Esophagus muscularis mucosa (tissue), 4 donors: ENCODE measurements at regions not wholly inside any gene's neighbourhood (a gene's known extent, or its start where the extent isn't known, plus 50 kb on each side); places are given as distances from the start of the nearest gene placed in this dataset.

Experiments used
- DNase-seq: peaks from one replicate; pipeline ENCODE4 v3.0.0-alpha.2; 2017; ENCODE audit errors: extremely low spot score
- H3K27ac ChIP-seq, 4 donors: fragments of 200-600 bp; sonication (generic); replicated peaks in 1 of 4; 1 replicate in 3 of 4; 2 replicates in 1 of 4; pipeline ENCODE4 v1.5.1; 2016 to 2019; ENCODE audit warnings: mild to moderate bottlenecking in 1 of 4
- H3K27me3 ChIP-seq, 4 donors: fragments of 200-600 bp; sonication (generic); one replicate each; pipeline versions ENCODE4 v1.5.1 to v1.6.0; 2016 to 2019
- H3K36me3 ChIP-seq, 4 donors: fragments of 200-600 bp; sonication (generic); one replicate each; pipeline ENCODE4 v1.5.1; 2016 to 2019
- H3K4me1 ChIP-seq, 4 donors: fragments of 200-600 bp; sonication (generic); one replicate each; pipeline ENCODE4 v1.5.1; 2016 to 2019
- H3K4me3 ChIP-seq, 4 donors: fragments of 200-600 bp; sonication (generic); 1 replicate in 2 of 4; 2 replicates in 2 of 4; pipeline ENCODE4 v1.5.1; 2016 to 2019; ENCODE audit warnings: mild to moderate bottlenecking in 4 of 4, moderate library complexity in 1 of 4
- H3K9me3 ChIP-seq, 4 donors: fragments of 200-600 bp; sonication (generic); 1 replicate in 3 of 4; 2 replicates in 1 of 4; pipeline ENCODE4 v1.5.1; 2016 to 2019
- EP300 ChIP-seq: sonication (generic); formaldehyde crosslinking; IDR thresholded peaks from one replicate; pipeline ENCODE4 v1.6.1; 2017; ENCODE audit warnings: antibody characterized with exemption
- POLR2A ChIP-seq: fragments of 450-650 bp; IDR thresholded peaks from one replicate; pipeline ENCODE4 v1.6.1; 2017; ENCODE audit warnings: antibody characterized with exemption, moderate library complexity, mild to moderate bottlenecking, low read depth
- POLR2AphosphoS5 ChIP-seq, 2 donors: sonication (generic); formaldehyde crosslinking; IDR thresholded peaks; one replicate each; pipeline ENCODE4 v1.6.1; 2017; ENCODE audit warnings: antibody characterized with exemption in 2 of 2
- WGBS: methylation state at CpG from one replicate; pipeline ENCODE4 v1.1.5; 2018; 5-methylcytosine and 5-hydroxymethylcytosine counted together
- intact Hi-C: fragments of 100-400 bp; cut with DNase I; formaldehyde crosslinking; loops from one replicate; pipeline ENCODE4 v1.15.1; 2023
- TF ChIP-seq, protein P1 (sequence below), 3 experiments: fragments of 200-600 bp in 2 of 3; fragments of 450-650 bp in 1 of 3; sonication (generic) in 2 of 3; IDR thresholded peaks; one replicate each; pipeline ENCODE4 v1.5.1; 2017 to 2019; ENCODE audit warnings: antibody characterized with exemption in 3 of 3, mild to moderate bottlenecking in 2 of 3, moderate library complexity in 1 of 3

DNA sequence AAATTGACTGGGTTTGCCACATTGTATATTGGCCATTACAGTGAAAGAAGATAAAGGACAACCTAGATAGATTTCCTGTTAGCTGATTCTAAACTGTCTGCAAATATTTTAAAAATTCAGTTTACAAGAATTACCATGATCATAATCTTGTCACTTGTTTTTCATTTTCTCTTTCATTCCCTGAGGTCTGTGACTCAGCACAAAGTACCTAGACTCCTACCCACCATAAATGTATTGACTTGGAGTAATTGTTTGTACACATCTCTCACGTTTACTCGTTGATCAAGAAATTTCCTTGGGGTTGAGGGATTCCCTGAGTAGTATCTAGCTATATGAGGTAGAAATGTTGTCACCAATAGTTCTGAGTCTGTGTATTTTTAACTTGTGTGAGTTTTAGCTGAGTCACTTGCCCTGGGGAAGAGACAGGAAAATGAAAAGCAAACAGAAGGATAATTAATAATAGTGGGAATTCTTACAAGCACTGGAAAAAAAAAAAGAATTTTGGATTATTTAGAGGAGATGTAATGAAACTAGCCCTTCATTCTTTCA lies 299.2 kb upstream of the DACH1 start:
- Histone ChIP-seq H3K9me3 (no peaks in the 10 kb centered on the region), H3K4me3 (no peak overlapping the region), H3K27ac (no peak overlapping the region), H3K4me1 (no peaks in the 10 kb centered on the region), H3K36me3 (no peaks in the 10 kb centered on the region), H3K27me3 (no peaks in the 10 kb centered on the region)
- intact Hi-C loops: no loop called here
- 66% methylated on average over 2 of the region's 2 CpGs for WGBS
- no peak for TF ChIP-seq EP300
- no peak for TF ChIP-seq POLR2A
- no peak for TF ChIP-seq POLR2AphosphoS5 (IDR thresholded peaks at IDR 0.05)
- TF ChIP-seq, protein P1, sequence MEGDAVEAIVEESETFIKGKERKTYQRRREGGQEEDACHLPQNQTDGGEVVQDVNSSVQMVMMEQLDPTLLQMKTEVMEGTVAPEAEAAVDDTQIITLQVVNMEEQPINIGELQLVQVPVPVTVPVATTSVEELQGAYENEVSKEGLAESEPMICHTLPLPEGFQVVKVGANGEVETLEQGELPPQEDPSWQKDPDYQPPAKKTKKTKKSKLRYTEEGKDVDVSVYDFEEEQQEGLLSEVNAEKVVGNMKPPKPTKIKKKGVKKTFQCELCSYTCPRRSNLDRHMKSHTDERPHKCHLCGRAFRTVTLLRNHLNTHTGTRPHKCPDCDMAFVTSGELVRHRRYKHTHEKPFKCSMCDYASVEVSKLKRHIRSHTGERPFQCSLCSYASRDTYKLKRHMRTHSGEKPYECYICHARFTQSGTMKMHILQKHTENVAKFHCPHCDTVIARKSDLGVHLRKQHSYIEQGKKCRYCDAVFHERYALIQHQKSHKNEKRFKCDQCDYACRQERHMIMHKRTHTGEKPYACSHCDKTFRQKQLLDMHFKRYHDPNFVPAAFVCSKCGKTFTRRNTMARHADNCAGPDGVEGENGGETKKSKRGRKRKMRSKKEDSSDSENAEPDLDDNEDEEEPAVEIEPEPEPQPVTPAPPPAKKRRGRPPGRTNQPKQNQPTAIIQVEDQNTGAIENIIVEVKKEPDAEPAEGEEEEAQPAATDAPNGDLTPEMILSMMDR (IDR thresholded peaks at IDR 0.05): no peak
- DNase-seq: no peak

DNA sequence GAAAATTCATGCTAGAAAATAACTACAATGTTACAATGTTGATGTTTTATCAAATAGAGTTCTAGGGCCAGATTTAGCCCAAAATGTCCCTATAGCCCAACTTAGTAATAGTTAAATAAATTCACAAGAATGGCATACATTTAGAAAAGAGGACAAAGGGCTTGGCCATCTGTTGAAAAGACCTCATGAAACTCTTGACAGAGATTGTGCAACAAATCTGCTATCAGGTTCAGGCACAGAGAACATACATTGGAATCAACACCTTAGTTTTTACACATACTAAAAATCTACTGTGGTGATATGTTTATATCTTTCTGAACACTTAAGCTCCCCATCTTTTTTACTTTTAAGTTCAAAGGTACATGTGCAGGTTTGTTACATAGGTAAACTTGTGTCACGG lies 298.3 kb upstream of the DACH1 start:
- no peak for DNase-seq
- no peaks in the 10 kb centered on the region for H3K36me3 ChIP-seq
- TF ChIP-seq EP300 (no peak), POLR2A (no peak), POLR2AphosphoS5 (IDR thresholded peaks at IDR 0.05) (no peak)
- TF ChIP-seq, protein P1 (IDR thresholded peaks at IDR 0.05): no peak
- intact Hi-C loops: no loop called here
- WGBS: 83% methylated on average over 1 of the region's 1 CpG
- H3K4me3 ChIP-seq: no peak overlapping the region
- no peaks in the 10 kb centered on the region for H3K9me3 ChIP-seq
- no peaks in the 10 kb centered on the region for H3K27me3 ChIP-seq
- no peaks in the 10 kb centered on the region for H3K4me1 ChIP-seq
- no peak overlapping the region for H3K27ac ChIP-seq

DNA sequence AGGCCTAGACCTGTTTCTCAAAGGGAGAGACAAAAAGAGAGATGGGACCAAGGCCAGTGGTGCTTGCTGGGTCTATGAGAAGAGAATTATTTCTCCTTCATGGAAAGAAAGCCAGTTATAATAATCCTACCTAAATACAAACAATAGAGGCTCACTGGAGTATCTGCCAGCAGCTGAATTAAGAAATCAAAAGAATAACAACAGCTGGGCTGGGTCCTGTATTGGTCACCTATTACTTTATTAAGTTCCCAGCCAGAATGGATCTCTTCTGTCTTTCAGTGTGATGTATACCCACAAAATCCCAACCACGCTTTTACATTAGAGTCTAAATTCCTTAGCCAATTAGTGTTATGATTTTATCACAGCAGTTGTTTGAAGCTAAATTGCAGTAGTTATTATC lies 297.8 kb upstream of the DACH1 start:
- no peaks in the 10 kb centered on the region for H3K36me3 ChIP-seq
- DNase-seq: no peak
- no peak overlapping the region for H3K27ac ChIP-seq
- TF ChIP-seq, protein P1 (IDR thresholded peaks at IDR 0.05): no peak
- no peak for TF ChIP-seq POLR2A
- TF ChIP-seq EP300: no peak
- no peak for TF ChIP-seq POLR2AphosphoS5 (IDR thresholded peaks at IDR 0.05)
- intact Hi-C loops: no loop called here
- no peaks in the 10 kb centered on the region for H3K9me3 ChIP-seq
- no peak overlapping the region for H3K4me3 ChIP-seq
- WGBS: 85% methylated on average over 1 of the region's 1 CpG
- no peaks in the 10 kb centered on the region for H3K27me3 ChIP-seq
- no peaks in the 10 kb centered on the region for H3K4me1 ChIP-seq

DNA sequence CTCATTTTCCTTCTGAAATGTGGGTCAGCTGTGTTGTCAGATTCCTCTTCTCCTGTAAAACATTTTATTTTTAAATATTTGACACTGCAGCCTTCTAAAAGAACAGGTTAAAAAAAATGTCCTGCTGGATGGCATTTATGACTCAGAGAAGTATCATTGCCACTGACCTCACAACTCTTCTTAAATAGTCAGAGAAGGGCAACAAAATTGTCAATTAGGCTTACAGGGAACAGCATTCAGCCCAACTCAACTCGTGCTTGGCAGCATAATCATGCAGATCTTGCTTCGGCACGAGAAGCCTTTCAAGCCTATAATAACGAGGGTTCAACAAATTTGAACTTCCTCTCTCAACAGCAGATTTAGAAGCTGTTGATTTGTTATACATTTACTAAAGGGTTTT lies 296.7 kb upstream of the DACH1 start:
- Histone ChIP-seq H3K4me3 (no peak overlapping the region), H3K9me3 (no peaks in the 10 kb centered on the region), H3K36me3 (no peaks in the 10 kb centered on the region), H3K27ac (no peak overlapping the region), H3K27me3 (no peaks in the 10 kb centered on the region), H3K4me1 (no peaks in the 10 kb centered on the region)
- intact Hi-C loops: no loop called here
- TF ChIP-seq EP300 (no peak), POLR2A (no peak), POLR2AphosphoS5 (IDR thresholded peaks at IDR 0.05) (no peak)
- 74% methylated on average over 4 of the region's 4 CpGs for WGBS
- DNase-seq: no peak

DNA sequence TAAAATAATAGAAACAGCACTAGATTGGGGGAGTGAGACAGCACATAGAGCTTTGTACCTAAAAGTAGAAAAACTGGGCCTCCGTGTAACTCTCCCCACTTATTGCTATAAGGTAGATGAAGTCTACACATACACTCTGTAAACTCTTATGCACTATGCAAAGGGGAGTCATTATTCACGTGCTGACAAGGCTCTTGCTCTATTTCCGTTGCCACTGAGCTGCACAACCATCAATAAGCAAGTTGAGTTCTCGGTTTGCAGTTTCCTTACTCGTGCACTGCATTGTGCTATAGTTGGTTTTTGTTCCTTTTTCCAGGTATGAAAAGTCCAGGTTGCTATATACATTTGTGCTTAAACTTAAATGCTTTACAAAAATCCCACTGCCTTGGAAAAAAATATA lies 294.0 kb upstream of the DACH1 start:
- WGBS: 83% methylated on average over 5 of the region's 5 CpGs
- Histone ChIP-seq H3K9me3 (no peaks in the 10 kb centered on the region), H3K27me3 (no peaks in the 10 kb centered on the region), H3K4me1 (no peaks in the 10 kb centered on the region), H3K36me3 (no peaks in the 10 kb centered on the region), H3K27ac (no peak overlapping the region), H3K4me3 (no peak overlapping the region)
- TF ChIP-seq, protein P1 (IDR thresholded peaks at IDR 0.05): no peak
- no peak for TF ChIP-seq EP300
- no peak for TF ChIP-seq POLR2A
- TF ChIP-seq POLR2AphosphoS5 (IDR thresholded peaks at IDR 0.05): no peak
- intact Hi-C loops: no loop called here
- DNase-seq: no peak
